SK-N-SH treated with all-trans-retinoic acid at 6 μM for 48 hours (cell line): ENCODE measurements at regions not wholly inside any gene's neighbourhood (a gene's known extent, or its start where the extent isn't known, plus 50 kb on each side); places are given as distances from the start of the nearest gene placed in this dataset.
A peak's percentile ranks its signal among the peaks of the same experiment; 100 is the strongest.

ENCODE experiments used
- ATAC-seq: fragments of 200-7000 bp; cut with Tn5 transposase; 3 replicates; pipeline ENCODE4 v1.9.1; 2020; ENCODE audit warnings: mild to moderate bottlenecking, moderate library complexity
- ARNTL ChIP-seq: fragments of 450-650 bp; formaldehyde crosslinking; IDR thresholded peaks from 2 replicates; pipeline ENCODE4 v1.5.0; 2020; ENCODE audit warnings: low read depth, mild to moderate bottlenecking, moderate library complexity, borderline replicate concordance
- BACH2 ChIP-seq: fragments of 250-450 bp; sonication (Bioruptor Pico); IDR thresholded peaks from 2 replicates; pipeline ENCODE4 v1.9.0; 2021; ENCODE audit warnings: mild to moderate bottlenecking, borderline replicate concordance
- CSDC2 ChIP-seq: fragments of 250-450 bp; sonication (Bioruptor Pico); IDR thresholded peaks from 2 replicates; pipeline ENCODE4 v1.5.0; 2020; ENCODE audit warnings: mild to moderate bottlenecking, moderate library complexity
- ESRRG ChIP-seq: fragments of 250-450 bp; sonication (Bioruptor Pico); IDR thresholded peaks from 2 replicates; pipeline ENCODE4 v1.6.1; 2021; ENCODE audit warnings: mild to moderate bottlenecking
- GLIS3 ChIP-seq: fragments of 250-450 bp; sonication (Bioruptor Pico); IDR thresholded peaks from 2 replicates; pipeline ENCODE4 v1.5.0; 2020; ENCODE audit warnings: mild to moderate bottlenecking, moderate library complexity
- ISL1 ChIP-seq: fragments of 250-450 bp; sonication (Bioruptor Pico); IDR thresholded peaks from 2 replicates; pipeline ENCODE4 v2.1.2; 2022; ENCODE audit warnings: mild to moderate bottlenecking, moderate library complexity
- OSR1 ChIP-seq: fragments of 250-450 bp; sonication (Bioruptor Pico); IDR thresholded peaks from 2 replicates; pipeline ENCODE4 v1.8.0; 2022; ENCODE audit warnings: moderate library complexity, mild to moderate bottlenecking, inconsistent platforms
- PPARA ChIP-seq: fragments of 250-450 bp; sonication (Bioruptor Pico); IDR thresholded peaks from 2 replicates; pipeline ENCODE4 v1.5.0; 2020; ENCODE audit warnings: mild to moderate bottlenecking, borderline replicate concordance
- SNAI2 ChIP-seq: fragments of 250-450 bp; sonication (Bioruptor Pico); IDR thresholded peaks from 2 replicates; pipeline ENCODE4 v1.5.0; 2020; ENCODE audit warnings: mild to moderate bottlenecking, moderate library complexity
- TCF4 ChIP-seq: fragments of 250-450 bp; sonication (Bioruptor Pico); IDR thresholded peaks from 2 replicates; pipeline ENCODE4 v1.8.0; 2021; ENCODE audit warnings: mild to moderate bottlenecking, moderate library complexity, borderline replicate concordance
- TOX ChIP-seq: fragments of 250-450 bp; sonication (Bioruptor Pico); IDR thresholded peaks from 2 replicates; pipeline ENCODE4 v1.8.0; 2021; ENCODE audit warnings: mild to moderate bottlenecking, moderate library complexity, borderline replicate concordance
- ZFP3 ChIP-seq: fragments of 250-450 bp; sonication (Bioruptor Pico); IDR thresholded peaks from 2 replicates; pipeline ENCODE4 v1.5.0; 2020; ENCODE audit warnings: mild to moderate bottlenecking, moderate library complexity
- ZFP30 ChIP-seq: fragments of 450-650 bp; formaldehyde crosslinking; IDR thresholded peaks from 2 replicates; pipeline ENCODE4 v1.5.0; 2022; ENCODE audit warnings: mild to moderate bottlenecking, moderate library complexity
- ZNF70 ChIP-seq: fragments of 450-650 bp; formaldehyde crosslinking; IDR thresholded peaks from 2 replicates; pipeline ENCODE4 v1.5.0; 2020; ENCODE audit warnings: mild to moderate bottlenecking, moderate library complexity
- ZNF8 ChIP-seq: fragments of 450-650 bp; formaldehyde crosslinking; IDR thresholded peaks from 2 replicates; pipeline ENCODE4 v1.5.0; 2020; ENCODE audit warnings: mild to moderate bottlenecking, moderate library complexity
- TF ChIP-seq, protein P1 (sequence below): fragments of 250-450 bp; sonication (Bioruptor Pico); IDR thresholded peaks from 2 replicates; pipeline ENCODE4 v1.5.0; 2020; ENCODE audit warnings: mild to moderate bottlenecking, moderate library complexity
- TF ChIP-seq, protein P2 (sequence below): fragments of 250-450 bp; sonication (Bioruptor Pico); IDR thresholded peaks from 2 replicates; pipeline ENCODE4 v1.8.0; 2021; ENCODE audit warnings: low read depth, mild to moderate bottlenecking, moderate library complexity, borderline replicate concordance
- TF ChIP-seq, protein P3 (sequence below): fragments of 250-450 bp; sonication (Bioruptor Pico); IDR thresholded peaks from 2 replicates; pipeline ENCODE4 v1.5.1; 2020; ENCODE audit warnings: low read depth, mild to moderate bottlenecking, moderate library complexity
- TF ChIP-seq, protein P4 (sequence below): fragments of 250-450 bp; sonication (Bioruptor Pico); IDR thresholded peaks from 2 replicates; pipeline ENCODE4 v1.8.0; 2020; ENCODE audit warnings: mild to moderate bottlenecking, moderate library complexity, borderline replicate concordance
- TF ChIP-seq, protein P5 (sequence below): fragments of 250-450 bp; sonication (Bioruptor Pico); IDR thresholded peaks from 2 replicates; pipeline ENCODE4 v1.5.1; 2021; ENCODE audit warnings: mild to moderate bottlenecking, moderate library complexity

DNA sequence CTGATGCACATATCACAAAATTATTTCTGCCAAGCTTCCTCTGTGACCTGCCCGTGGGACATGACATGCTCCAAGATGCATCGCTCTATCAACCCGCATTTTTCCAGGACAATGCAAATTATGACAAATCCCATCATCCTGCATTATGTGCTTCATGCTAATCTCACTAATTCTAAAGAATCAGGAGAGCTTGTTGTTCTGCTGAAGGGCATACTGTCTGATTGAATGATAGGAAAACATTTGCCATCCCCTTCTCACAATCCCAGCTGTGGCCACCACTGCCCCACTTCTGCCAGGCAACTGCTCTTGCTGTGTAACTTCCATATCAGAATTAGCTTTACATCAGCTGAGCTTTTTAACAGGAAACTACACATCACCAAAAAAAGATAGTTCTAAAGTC lies 203.5 kb upstream of the NANOGP8 start:
- TF ChIP-seq ZNF8 (CRISPR knock-in tag) = no peak
- TF ChIP-seq, protein P1, sequence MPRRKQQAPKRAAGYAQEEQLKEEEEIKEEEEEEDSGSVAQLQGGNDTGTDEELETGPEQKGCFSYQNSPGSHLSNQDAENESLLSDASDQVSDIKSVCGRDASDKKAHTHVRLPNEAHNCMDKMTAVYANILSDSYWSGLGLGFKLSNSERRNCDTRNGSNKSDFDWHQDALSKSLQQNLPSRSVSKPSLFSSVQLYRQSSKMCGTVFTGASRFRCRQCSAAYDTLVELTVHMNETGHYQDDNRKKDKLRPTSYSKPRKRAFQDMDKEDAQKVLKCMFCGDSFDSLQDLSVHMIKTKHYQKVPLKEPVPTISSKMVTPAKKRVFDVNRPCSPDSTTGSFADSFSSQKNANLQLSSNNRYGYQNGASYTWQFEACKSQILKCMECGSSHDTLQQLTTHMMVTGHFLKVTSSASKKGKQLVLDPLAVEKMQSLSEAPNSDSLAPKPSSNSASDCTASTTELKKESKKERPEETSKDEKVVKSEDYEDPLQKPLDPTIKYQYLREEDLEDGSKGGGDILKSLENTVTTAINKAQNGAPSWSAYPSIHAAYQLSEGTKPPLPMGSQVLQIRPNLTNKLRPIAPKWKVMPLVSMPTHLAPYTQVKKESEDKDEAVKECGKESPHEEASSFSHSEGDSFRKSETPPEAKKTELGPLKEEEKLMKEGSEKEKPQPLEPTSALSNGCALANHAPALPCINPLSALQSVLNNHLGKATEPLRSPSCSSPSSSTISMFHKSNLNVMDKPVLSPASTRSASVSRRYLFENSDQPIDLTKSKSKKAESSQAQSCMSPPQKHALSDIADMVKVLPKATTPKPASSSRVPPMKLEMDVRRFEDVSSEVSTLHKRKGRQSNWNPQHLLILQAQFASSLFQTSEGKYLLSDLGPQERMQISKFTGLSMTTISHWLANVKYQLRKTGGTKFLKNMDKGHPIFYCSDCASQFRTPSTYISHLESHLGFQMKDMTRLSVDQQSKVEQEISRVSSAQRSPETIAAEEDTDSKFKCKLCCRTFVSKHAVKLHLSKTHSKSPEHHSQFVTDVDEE (CRISPR knock-in tag) = peak; percentile 71; the same call in 1 of the 2 replicates
- ATAC-seq = peak; percentile 36; the same call in 2 of the 3 replicates

DNA sequence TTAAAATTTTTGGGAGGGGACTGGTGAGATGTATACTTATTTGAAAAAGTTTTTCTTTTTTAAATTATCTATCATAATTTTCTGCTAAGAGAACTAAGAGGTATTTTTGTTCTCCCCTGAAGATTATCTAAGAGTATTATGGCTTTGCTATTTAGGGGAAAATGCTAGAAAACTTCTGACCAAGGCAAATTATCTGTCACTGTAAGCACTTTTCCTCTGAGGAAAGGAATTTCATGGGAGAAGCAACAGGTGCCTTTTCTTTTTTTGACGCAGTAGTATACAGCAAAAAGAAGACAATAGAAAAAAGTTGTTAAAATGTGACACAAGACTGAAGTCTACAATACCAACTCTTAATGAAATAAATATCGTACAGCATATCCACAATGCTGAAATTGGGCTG lies 201.6 kb upstream of the NANOGP8 start:
- TF ChIP-seq, protein P2, sequence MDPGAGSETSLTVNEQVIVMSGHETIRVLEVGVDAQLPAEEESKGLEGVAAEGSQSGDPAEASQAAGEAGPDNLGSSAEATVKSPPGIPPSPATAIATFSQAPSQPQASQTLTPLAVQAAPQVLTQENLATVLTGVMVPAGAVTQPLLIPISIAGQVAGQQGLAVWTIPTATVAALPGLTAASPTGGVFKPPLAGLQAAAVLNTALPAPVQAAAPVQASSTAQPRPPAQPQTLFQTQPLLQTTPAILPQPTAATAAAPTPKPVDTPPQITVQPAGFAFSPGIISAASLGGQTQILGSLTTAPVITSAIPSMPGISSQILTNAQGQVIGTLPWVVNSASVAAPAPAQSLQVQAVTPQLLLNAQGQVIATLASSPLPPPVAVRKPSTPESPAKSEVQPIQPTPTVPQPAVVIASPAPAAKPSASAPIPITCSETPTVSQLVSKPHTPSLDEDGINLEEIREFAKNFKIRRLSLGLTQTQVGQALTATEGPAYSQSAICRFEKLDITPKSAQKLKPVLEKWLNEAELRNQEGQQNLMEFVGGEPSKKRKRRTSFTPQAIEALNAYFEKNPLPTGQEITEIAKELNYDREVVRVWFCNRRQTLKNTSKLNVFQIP = no peak
- TF ChIP-seq TOX (CRISPR knock-in tag) = no peak
- TF ChIP-seq OSR1 (CRISPR knock-in tag) = no peak
- no peak for TF ChIP-seq ZFP30 (CRISPR knock-in tag)
- TF ChIP-seq PPARA (CRISPR knock-in tag) = no peak
- no peak for ATAC-seq

DNA sequence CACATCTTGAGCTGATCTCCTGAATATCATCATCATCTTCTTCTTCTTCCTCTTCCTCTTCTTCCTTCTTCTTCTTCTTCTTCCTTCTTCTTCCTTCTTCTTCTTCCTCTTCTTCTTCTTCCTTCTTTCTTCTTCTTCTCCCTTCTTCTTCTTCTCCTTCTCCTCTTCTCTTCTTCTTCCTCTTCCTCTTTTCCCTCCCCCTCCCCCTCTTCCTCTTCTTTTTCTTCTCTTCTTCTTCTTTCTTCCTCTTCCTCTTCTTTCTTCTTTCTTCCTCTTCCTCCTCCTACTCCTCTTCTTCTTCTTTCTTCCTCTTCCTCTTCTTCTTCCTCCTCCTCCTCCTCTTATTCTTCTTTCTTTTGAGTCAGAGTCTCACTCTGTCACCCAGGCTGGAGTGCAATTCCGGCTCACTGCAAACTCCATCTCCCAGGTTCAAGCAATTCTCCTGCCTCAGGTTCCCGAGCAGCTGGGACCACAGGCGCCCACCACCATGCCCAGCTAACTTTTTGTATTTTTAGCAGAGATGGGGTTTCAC lies 197.9 kb upstream of the NANOGP8 start:
- ATAC-seq = no peak
- TF ChIP-seq CSDC2 = no peak
- no peak for TF ChIP-seq BACH2 (CRISPR knock-in tag)
- TF ChIP-seq ZFP3 (CRISPR knock-in tag) = no peak
- TF ChIP-seq, protein P3, sequence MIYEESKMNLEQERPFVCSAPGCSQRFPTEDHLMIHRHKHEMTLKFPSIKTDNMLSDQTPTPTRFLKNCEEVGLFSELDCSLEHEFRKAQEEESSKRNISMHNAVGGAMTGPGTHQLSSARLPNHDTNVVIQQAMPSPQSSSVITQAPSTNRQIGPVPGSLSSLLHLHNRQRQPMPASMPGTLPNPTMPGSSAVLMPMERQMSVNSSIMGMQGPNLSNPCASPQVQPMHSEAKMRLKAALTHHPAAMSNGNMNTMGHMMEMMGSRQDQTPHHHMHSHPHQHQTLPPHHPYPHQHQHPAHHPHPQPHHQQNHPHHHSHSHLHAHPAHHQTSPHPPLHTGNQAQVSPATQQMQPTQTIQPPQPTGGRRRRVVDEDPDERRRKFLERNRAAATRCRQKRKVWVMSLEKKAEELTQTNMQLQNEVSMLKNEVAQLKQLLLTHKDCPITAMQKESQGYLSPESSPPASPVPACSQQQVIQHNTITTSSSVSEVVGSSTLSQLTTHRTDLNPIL (CRISPR knock-in tag) = no peak
- TF ChIP-seq, protein P4, sequence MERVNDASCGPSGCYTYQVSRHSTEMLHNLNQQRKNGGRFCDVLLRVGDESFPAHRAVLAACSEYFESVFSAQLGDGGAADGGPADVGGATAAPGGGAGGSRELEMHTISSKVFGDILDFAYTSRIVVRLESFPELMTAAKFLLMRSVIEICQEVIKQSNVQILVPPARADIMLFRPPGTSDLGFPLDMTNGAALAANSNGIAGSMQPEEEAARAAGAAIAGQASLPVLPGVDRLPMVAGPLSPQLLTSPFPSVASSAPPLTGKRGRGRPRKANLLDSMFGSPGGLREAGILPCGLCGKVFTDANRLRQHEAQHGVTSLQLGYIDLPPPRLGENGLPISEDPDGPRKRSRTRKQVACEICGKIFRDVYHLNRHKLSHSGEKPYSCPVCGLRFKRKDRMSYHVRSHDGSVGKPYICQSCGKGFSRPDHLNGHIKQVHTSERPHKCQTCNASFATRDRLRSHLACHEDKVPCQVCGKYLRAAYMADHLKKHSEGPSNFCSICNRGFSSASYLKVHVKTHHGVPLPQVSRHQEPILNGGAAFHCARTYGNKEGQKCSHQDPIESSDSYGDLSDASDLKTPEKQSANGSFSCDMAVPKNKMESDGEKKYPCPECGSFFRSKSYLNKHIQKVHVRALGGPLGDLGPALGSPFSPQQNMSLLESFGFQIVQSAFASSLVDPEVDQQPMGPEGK = no peak
- TF ChIP-seq TOX (CRISPR knock-in tag) = no peak
- TF ChIP-seq PPARA (CRISPR knock-in tag) = no peak
- no peak for TF ChIP-seq ISL1 (CRISPR knock-in tag)
- no peak for TF ChIP-seq ZFP30 (CRISPR knock-in tag)
- TF ChIP-seq GLIS3 (CRISPR knock-in tag) = no peak
- no peak for TF ChIP-seq ESRRG (CRISPR knock-in tag)
- no peak for TF ChIP-seq OSR1 (CRISPR knock-in tag)
- no peak for TF ChIP-seq ZNF70 (CRISPR knock-in tag)
- TF ChIP-seq ZNF8 (CRISPR knock-in tag) = no peak

DNA sequence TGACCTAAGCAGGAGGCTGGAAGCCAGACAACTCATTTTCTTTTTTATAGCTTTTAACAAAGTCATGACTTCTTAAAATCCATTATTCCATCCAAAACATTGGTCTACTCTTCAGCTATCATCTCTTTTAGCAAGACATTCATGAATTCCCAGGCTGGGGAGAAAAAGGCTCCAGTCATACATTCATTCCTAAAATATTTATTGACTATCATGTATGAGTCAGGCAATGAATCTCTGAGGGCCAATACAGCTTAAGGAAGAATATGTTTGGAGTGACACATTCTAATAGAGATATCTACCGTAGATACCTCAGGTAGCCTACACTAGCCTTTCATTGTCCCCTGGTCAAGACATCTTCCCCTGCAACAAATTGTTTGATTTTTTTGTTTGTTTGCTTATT lies 196.4 kb upstream of the NANOGP8 start:
- no peak for ATAC-seq
- no peak for TF ChIP-seq ISL1 (CRISPR knock-in tag)
- no peak for TF ChIP-seq ZFP3 (CRISPR knock-in tag)
- TF ChIP-seq, protein P1 (CRISPR knock-in tag) = no peak
- TF ChIP-seq BACH2 (CRISPR knock-in tag) = no peak
- TF ChIP-seq CSDC2 = no peak
- no peak for TF ChIP-seq TCF4 (CRISPR knock-in tag)
- TF ChIP-seq, protein P5, sequence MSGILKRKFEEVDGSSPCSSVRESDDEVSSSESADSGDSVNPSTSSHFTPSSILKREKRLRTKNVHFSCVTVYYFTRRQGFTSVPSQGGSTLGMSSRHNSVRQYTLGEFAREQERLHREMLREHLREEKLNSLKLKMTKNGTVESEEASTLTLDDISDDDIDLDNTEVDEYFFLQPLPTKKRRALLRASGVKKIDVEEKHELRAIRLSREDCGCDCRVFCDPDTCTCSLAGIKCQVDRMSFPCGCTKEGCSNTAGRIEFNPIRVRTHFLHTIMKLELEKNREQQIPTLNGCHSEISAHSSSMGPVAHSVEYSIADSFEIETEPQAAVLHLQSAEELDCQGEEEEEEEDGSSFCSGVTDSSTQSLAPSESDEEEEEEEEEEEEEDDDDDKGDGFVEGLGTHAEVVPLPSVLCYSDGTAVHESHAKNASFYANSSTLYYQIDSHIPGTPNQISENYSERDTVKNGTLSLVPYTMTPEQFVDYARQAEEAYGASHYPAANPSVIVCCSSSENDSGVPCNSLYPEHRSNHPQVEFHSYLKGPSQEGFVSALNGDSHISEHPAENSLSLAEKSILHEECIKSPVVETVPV (CRISPR knock-in tag) = no peak
- TF ChIP-seq, protein P2 = no peak
- no peak for TF ChIP-seq ESRRG (CRISPR knock-in tag)
- TF ChIP-seq, protein P3 (CRISPR knock-in tag) = no peak
- no peak for TF ChIP-seq SNAI2
- no peak for TF ChIP-seq ARNTL
